ENCODE measurements at regions not wholly inside any gene's neighbourhood (a gene's known extent, or its start where the extent isn't known, plus 50 kb on each side); places are given as distances from the start of the nearest gene placed in this dataset.

GRCh38 chr20:19949195-19949867, 67.8 kb upstream of the NAA20 start (continued):
- TF ChIP-seq HIVEP1 (CRISPR knock-in tag; IDR thresholded peaks at IDR 0.05) (no peak), NR2C2 (CRISPR knock-in tag; IDR thresholded peaks at IDR 0.05; ENCODE audit: borderline replicate concordance) (0 out of 2 replicates have a peak, but pooled peaks have one; percentile 24), SALL1 (CRISPR knock-in tag; IDR thresholded peaks at IDR 0.05) (peak; percentile 36; the same call in 1 of the 2 replicates), SMYD3 (CRISPR knock-in tag; IDR thresholded peaks at IDR 0.05) (no peak), ELK4 (CRISPR knock-in tag; IDR thresholded peaks at IDR 0.05; ENCODE audit: borderline replicate concordance) (no peak), ZNF280B (CRISPR knock-in tag; IDR thresholded peaks at IDR 0.05; ENCODE audit: borderline replicate concordance) (no peak), MIER3 (CRISPR knock-in tag; IDR thresholded peaks at IDR 0.05; ENCODE audit: borderline replicate concordance) (no peak), REPIN1 (CRISPR knock-in tag; IDR thresholded peaks at IDR 0.05; ENCODE audit: borderline replicate concordance, low read depth) (no peak), ZNF354B (CRISPR knock-in tag; IDR thresholded peaks at IDR 0.05) (no peak), CBFB (CRISPR knock-in tag; IDR thresholded peaks at IDR 0.05) (no peak), SNAI1 (CRISPR knock-in tag; IDR thresholded peaks at IDR 0.05; ENCODE audit: borderline replicate concordance) (no peak), GFI1 (CRISPR knock-in tag; IDR thresholded peaks at IDR 0.05; ENCODE audit: borderline replicate concordance) (no peak), ZNF260 (CRISPR knock-in tag; IDR thresholded peaks at IDR 0.05; ENCODE audit: borderline replicate concordance, low read depth) (no peak), HOXD1 (CRISPR knock-in tag; IDR thresholded peaks at IDR 0.05) (no peak)
- TF ChIP-seq, protein P1, sequence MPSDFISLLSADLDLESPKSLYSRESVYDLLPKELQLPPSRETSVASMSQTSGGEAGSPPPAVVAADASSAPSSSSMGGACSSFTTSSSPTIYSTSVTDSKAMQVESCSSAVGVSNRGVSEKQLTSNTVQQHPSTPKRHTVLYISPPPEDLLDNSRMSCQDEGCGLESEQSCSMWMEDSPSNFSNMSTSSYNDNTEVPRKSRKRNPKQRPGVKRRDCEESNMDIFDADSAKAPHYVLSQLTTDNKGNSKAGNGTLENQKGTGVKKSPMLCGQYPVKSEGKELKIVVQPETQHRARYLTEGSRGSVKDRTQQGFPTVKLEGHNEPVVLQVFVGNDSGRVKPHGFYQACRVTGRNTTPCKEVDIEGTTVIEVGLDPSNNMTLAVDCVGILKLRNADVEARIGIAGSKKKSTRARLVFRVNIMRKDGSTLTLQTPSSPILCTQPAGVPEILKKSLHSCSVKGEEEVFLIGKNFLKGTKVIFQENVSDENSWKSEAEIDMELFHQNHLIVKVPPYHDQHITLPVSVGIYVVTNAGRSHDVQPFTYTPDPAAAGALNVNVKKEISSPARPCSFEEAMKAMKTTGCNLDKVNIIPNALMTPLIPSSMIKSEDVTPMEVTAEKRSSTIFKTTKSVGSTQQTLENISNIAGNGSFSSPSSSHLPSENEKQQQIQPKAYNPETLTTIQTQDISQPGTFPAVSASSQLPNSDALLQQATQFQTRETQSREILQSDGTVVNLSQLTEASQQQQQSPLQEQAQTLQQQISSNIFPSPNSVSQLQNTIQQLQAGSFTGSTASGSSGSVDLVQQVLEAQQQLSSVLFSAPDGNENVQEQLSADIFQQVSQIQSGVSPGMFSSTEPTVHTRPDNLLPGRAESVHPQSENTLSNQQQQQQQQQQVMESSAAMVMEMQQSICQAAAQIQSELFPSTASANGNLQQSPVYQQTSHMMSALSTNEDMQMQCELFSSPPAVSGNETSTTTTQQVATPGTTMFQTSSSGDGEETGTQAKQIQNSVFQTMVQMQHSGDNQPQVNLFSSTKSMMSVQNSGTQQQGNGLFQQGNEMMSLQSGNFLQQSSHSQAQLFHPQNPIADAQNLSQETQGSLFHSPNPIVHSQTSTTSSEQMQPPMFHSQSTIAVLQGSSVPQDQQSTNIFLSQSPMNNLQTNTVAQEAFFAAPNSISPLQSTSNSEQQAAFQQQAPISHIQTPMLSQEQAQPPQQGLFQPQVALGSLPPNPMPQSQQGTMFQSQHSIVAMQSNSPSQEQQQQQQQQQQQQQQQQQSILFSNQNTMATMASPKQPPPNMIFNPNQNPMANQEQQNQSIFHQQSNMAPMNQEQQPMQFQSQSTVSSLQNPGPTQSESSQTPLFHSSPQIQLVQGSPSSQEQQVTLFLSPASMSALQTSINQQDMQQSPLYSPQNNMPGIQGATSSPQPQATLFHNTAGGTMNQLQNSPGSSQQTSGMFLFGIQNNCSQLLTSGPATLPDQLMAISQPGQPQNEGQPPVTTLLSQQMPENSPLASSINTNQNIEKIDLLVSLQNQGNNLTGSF (CRISPR knock-in tag; IDR thresholded peaks at IDR 0.05), result no peak
- TF ChIP-seq, protein P2, sequence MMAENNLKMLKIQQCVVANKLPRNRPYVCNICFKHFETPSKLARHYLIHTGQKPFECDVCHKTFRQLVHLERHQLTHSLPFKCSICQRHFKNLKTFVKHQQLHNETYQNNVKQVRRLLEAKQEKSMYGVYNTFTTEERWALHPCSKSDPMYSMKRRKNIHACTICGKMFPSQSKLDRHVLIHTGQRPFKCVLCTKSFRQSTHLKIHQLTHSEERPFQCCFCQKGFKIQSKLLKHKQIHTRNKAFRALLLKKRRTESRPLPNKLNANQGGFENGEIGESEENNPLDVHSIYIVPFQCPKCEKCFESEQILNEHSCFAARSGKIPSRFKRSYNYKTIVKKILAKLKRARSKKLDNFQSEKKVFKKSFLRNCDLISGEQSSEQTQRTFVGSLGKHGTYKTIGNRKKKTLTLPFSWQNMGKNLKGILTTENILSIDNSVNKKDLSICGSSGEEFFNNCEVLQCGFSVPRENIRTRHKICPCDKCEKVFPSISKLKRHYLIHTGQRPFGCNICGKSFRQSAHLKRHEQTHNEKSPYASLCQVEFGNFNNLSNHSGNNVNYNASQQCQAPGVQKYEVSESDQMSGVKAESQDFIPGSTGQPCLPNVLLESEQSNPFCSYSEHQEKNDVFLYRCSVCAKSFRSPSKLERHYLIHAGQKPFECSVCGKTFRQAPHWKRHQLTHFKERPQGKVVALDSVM (CRISPR knock-in tag; IDR thresholded peaks at IDR 0.05), result no peak
- TF ChIP-seq, protein P3, sequence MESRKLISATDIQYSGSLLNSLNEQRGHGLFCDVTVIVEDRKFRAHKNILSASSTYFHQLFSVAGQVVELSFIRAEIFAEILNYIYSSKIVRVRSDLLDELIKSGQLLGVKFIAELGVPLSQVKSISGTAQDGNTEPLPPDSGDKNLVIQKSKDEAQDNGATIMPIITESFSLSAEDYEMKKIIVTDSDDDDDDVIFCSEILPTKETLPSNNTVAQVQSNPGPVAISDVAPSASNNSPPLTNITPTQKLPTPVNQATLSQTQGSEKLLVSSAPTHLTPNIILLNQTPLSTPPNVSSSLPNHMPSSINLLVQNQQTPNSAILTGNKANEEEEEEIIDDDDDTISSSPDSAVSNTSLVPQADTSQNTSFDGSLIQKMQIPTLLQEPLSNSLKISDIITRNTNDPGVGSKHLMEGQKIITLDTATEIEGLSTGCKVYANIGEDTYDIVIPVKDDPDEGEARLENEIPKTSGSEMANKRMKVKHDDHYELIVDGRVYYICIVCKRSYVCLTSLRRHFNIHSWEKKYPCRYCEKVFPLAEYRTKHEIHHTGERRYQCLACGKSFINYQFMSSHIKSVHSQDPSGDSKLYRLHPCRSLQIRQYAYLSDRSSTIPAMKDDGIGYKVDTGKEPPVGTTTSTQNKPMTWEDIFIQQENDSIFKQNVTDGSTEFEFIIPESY (CRISPR knock-in tag; IDR thresholded peaks at IDR 0.05), result 0 out of 2 replicates have a peak, but pooled peaks have one; percentile 21

All from HepG2 (cell line).